ENCODE measurements at regions not wholly inside any gene's neighbourhood (a gene's known extent, or its start where the extent isn't known, plus 50 kb on each side); places are given as distances from the start of the nearest gene placed in this dataset.

DNA sequence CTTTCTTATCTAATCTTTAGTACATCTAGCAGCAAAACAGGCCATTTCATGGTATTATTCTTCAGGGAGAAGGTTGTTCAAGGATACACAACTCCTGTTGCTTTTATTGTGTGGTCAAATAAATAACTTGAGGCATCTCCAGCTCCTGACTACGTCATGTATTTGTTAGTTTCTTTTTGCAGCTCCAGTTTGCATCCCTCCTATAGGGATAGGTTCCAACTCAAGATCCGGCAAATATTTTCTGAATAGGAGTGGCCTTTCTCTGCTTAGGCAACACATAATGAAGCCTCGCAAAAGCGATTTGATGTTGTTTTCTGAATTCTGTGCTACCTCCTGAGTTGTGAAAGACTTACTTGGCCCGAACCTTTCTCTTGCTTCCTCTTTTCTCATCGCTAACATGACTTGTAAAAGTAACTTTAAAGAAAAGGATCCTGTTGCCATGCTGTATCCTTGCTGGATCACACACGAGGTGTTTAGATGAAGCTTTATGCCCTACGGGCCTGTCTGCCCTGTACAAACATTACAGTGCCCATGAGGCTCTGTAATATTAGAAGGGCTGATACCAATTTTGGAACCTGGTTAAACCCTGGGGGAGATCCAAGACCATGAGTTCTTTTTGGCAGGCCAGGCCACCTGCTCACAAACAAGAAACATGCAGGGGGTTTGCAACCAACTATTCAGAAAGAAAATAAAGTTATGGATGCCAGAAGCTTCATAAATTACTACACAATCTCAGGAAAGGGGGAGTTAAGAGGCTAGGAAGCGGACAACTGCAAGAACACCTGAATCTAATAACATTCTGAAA is 149.8 kb upstream of the FGF10 start:
- TF ChIP-seq POLR2A (IDR thresholded peaks at IDR 0.05) (no peak), CTCF (IDR thresholded peaks at IDR 0.05) (no peak)
